NCI-H345 treated with DMSO at 0.1 percent for 48 hours (cell line): ENCODE measurements at regions not wholly inside any gene's neighbourhood (a gene's known extent, or its start where the extent isn't known, plus 50 kb on each side); places are given as distances from the start of the nearest gene placed in this dataset.
"Not testable (repeated sequence)": the region's sequence is repeated elsewhere in the genome, so short reads cannot be mapped to it uniquely, and the experiment has no call there.

Experiments used
- DNase-seq: peaks from one replicate; lab custom pipeline; 2025; ENCODE audit not compliant: unreplicated experiment; lab: John Stamatoyannopoulos, UW

- DNase-seq, result no peak
These were observed 119.6 kb upstream of the BRWD3 start for GRCh38 chrX:80929251-80929650.

GRCh38 chrX:80917919-80918318, 108.2 kb upstream of the BRWD3 start:
- no peak for DNase-seq

- not testable (repeated sequence) for DNase-seq
These were observed 102.7 kb upstream of the BRWD3 start for GRCh38 chrX:80912351-80912750.

GRCh38 chrX:80879916-80880315, 70.2 kb upstream of the BRWD3 start:
- DNase-seq, result no peak

- DNase-seq, result peak; percentile 18
These were observed 69.5 kb upstream of the BRWD3 start for GRCh38 chrX:80879143-80879542.

GRCh38 chrX:80876877-80877276, 67.2 kb upstream of the BRWD3 start:
- DNase-seq, result no peak
